ENCODE measurements at regions not wholly inside any gene's neighbourhood (a gene's known extent, or its start where the extent isn't known, plus 50 kb on each side); places are given as distances from the start of the nearest gene placed in this dataset.

DNA sequence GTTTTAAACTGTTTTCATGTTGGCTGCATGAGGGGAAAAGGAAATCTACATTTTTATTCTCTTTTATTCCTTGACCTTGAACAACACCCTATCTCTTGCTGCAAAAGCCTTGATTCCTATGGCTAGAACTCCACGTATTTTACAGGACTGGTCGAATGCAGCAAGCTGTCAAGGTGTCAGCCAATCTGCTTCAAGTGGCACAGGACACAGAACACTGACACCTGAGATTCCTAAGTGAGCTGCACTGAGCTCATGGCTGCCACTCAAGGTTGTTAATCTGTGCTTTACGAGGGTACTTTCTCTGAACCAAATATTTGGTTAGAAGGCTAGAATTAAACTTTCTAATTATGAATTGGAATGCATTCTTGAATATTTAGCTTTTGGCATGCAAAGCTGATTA lies 349.7 kb upstream of the COBL start:
- WGBS, result 39% methylated on average over 3 of the region's 3 CpGs
- DNase-seq (ENCODE audit: low read depth in 6 of 9, low spot score in 9 of 9), result no peak
- H3K36me3 ChIP-seq (ENCODE audit: control insufficient read depth in 2 of 2, insufficient read depth in 2 of 2, low read length in 1 of 2), result no peaks in the 10 kb centered on the region
- H3K27ac ChIP-seq (ENCODE audit: low read depth in 1 of 2, low read length in 1 of 2), result no peak overlapping the region
- no peak overlapping the region for H3K4me3 ChIP-seq (ENCODE audit: low read length in 2 of 2)
- H3K9me3 ChIP-seq (ENCODE audit: control insufficient read depth in 2 of 2, insufficient read depth in 1 of 2, low read length in 1 of 2), result no peaks in the 10 kb centered on the region
- H3K27me3 ChIP-seq (ENCODE audit: control insufficient read depth in 2 of 2, insufficient read depth in 1 of 2, low read length in 1 of 2), result no peaks in the 10 kb centered on the region
- H3K4me1 ChIP-seq (ENCODE audit: control insufficient read depth in 2 of 2, insufficient read depth in 2 of 2, low read length in 2 of 2), result no peaks in the 10 kb centered on the region

DNA sequence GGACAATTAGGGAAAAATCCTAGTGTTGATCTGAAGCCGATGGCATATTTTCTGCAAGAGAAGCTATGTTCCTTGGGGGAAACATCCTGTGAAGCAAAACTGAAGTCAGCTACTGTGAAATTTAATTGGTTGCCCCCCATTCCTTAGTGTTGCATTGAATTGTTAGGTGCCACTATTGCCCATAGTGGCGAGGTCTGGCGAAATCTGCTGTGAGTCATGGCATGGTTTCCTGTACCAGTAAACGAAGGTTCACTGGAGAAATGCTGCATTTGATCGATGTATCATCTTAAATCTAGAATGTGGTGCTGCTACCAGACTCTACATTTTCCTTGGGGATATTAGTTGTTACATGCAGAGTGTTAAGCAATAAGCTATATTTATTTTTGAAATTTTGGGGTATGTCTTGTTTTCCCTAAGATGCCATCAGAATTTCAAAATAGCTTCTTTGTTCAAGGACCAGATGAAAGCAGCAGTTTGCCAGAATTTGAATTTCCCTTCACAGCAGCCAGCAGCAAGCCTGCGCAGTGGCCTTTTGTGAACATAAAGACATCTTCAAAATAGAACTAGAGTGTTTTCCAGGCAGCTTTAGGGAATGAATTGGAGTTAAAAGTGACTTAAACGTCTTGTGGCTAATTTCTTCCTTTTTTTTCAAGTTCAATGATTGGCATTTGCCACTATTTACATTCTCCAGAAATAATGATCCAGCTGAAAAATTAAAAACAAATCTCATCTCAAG lies 348.6 kb upstream of the COBL start:
- Histone ChIP-seq H3K9me3 (ENCODE audit: control insufficient read depth in 2 of 2, insufficient read depth in 1 of 2, low read length in 1 of 2) (no peaks in the 10 kb centered on the region), H3K27ac (ENCODE audit: low read depth in 1 of 2, low read length in 1 of 2) (no peak overlapping the region), H3K4me1 (ENCODE audit: control insufficient read depth in 2 of 2, insufficient read depth in 2 of 2, low read length in 2 of 2) (no peaks in the 10 kb centered on the region), H3K36me3 (ENCODE audit: control insufficient read depth in 2 of 2, insufficient read depth in 2 of 2, low read length in 1 of 2) (no peaks in the 10 kb centered on the region), H3K4me3 (ENCODE audit: low read length in 2 of 2) (no peak overlapping the region), H3K27me3 (ENCODE audit: control insufficient read depth in 2 of 2, insufficient read depth in 1 of 2, low read length in 1 of 2) (no peaks in the 10 kb centered on the region)
- 82% methylated on average over 7 of the region's 7 CpGs for WGBS
- DNase-seq (ENCODE audit: low read depth in 6 of 9, low spot score in 9 of 9), result no peak

DNA sequence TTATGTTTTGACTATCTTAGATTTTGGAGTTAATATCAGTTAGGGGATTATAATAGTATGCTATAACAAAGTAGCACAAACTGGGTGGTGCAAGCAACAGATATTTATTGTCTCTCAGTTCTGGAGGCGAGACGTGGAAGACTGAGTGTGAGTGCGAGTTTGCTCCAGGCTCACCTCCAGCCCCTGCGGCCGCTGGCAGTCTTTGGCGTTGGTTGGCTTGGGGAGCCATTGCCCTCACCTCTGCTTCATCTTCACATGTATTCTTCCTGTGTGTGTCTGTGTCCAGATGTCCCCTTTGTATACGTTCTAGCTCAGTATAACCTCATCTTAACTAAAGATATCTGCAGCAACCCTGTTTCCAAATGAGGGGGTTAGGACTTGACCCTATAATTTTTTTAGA lies 343.9 kb upstream of the COBL start:
- Histone ChIP-seq H3K4me3 (ENCODE audit: low read length in 2 of 2) (no peak overlapping the region), H3K4me1 (ENCODE audit: control insufficient read depth in 2 of 2, insufficient read depth in 2 of 2, low read length in 2 of 2) (no peaks in the 10 kb centered on the region), H3K9me3 (ENCODE audit: control insufficient read depth in 2 of 2, insufficient read depth in 1 of 2, low read length in 1 of 2) (no peaks in the 10 kb centered on the region), H3K27me3 (ENCODE audit: control insufficient read depth in 2 of 2, insufficient read depth in 1 of 2, low read length in 1 of 2) (no peaks in the 10 kb centered on the region), H3K36me3 (ENCODE audit: control insufficient read depth in 2 of 2, insufficient read depth in 2 of 2, low read length in 1 of 2) (no peaks in the 10 kb centered on the region), H3K27ac (ENCODE audit: low read depth in 1 of 2, low read length in 1 of 2) (no peak overlapping the region)
- no peak for DNase-seq (ENCODE audit: low read depth in 6 of 9, low spot score in 9 of 9)
- 94% methylated on average over 7 of the region's 7 CpGs for WGBS

DNA sequence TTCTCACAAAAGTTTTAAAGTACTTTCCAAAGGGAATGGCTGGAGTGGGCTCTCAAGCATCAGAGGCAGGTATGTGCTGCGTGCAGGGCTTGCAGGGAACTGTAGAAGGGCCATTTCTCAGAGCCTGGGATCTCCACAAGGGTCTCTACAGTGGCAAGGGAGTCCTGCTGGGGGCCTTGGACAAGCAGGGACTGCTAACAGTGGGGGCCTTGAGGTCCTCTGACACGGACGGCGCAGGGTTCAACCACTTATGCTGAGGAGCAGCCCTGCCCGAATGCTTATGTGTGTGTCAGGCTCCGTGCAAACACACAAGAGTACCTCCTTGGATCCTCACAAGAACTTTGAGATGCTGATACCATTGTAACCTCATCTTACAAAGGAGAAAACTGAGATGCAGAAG lies 342.1 kb upstream of the COBL start:
- Histone ChIP-seq H3K4me3 (ENCODE audit: low read length in 2 of 2) (no peak overlapping the region), H3K9me3 (ENCODE audit: control insufficient read depth in 2 of 2, insufficient read depth in 1 of 2, low read length in 1 of 2) (no peaks in the 10 kb centered on the region), H3K36me3 (ENCODE audit: control insufficient read depth in 2 of 2, insufficient read depth in 2 of 2, low read length in 1 of 2) (no peaks in the 10 kb centered on the region), H3K27me3 (ENCODE audit: control insufficient read depth in 2 of 2, insufficient read depth in 1 of 2, low read length in 1 of 2) (no peaks in the 10 kb centered on the region), H3K4me1 (ENCODE audit: control insufficient read depth in 2 of 2, insufficient read depth in 2 of 2, low read length in 2 of 2) (no peaks in the 10 kb centered on the region), H3K27ac (ENCODE audit: low read depth in 1 of 2, low read length in 1 of 2) (no peak overlapping the region)
- 88% methylated on average over 6 of the region's 6 CpGs for WGBS
- no peak for DNase-seq (ENCODE audit: low read depth in 6 of 9, low spot score in 9 of 9)

DNA sequence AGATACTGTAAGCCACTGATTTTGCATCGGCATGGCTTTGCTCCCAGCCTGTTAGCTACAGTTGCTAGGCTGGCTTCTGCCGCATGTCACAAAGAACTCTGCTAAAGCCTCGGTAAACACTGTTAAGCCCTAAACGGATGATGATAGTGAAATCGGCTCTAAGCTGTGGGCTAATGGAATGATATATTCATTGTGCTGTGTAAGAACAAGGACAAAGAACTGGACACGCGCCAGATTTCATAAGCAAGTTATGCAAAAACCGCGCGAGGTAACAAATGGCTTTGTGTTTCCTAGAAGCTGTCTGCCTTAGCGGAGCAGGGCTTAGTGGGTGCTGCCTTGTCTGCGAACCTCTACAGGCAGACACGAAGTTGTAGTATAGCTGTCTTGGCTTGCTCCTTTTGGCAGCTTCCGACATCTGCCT lies 331.3 kb upstream of the COBL start:
- H3K9me3 ChIP-seq (ENCODE audit: control insufficient read depth in 2 of 2, insufficient read depth in 1 of 2, low read length in 1 of 2), result peaks cover 0 to 3% of the 10 kb centered on the region in 2 donors
- no peaks in the 10 kb centered on the region for H3K4me1 ChIP-seq (ENCODE audit: control insufficient read depth in 2 of 2, insufficient read depth in 2 of 2, low read length in 2 of 2)
- no peak for DNase-seq (ENCODE audit: low read depth in 6 of 9, low spot score in 9 of 9)
- no peaks in the 10 kb centered on the region for H3K27me3 ChIP-seq (ENCODE audit: control insufficient read depth in 2 of 2, insufficient read depth in 1 of 2, low read length in 1 of 2)
- no peak overlapping the region for H3K4me3 ChIP-seq (ENCODE audit: low read length in 2 of 2)
- 65% methylated on average over 14 of the region's 14 CpGs for WGBS
- no peaks in the 10 kb centered on the region for H3K36me3 ChIP-seq (ENCODE audit: control insufficient read depth in 2 of 2, insufficient read depth in 2 of 2, low read length in 1 of 2)
- H3K27ac ChIP-seq (ENCODE audit: low read depth in 1 of 2, low read length in 1 of 2), result no peak overlapping the region

DNA sequence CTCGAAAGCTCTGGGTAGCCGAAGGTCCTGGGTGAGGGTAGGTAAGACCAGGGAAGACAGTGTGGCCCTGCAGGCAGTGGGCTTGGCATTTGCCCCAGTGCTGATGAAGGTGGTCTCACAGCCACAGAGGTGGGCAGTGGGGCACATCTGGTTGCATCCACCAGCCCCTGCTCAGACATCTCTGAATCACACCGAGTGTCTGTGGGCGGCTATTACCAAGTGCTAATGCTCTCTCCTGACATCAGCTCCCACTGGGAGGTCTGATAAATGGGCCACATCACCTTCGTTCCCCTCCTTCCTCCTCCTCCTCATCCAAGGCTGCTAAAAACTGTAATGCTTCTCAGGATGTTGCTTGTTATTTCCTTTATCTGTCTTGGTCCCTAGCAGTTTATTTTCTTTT lies 330.9 kb upstream of the COBL start:
- H3K9me3 ChIP-seq (ENCODE audit: control insufficient read depth in 2 of 2, insufficient read depth in 1 of 2, low read length in 1 of 2), result peaks cover 0 to 3% of the 10 kb centered on the region in 2 donors
- H3K4me3 ChIP-seq (ENCODE audit: low read length in 2 of 2), result no peak overlapping the region
- DNase-seq (ENCODE audit: low read depth in 6 of 9, low spot score in 9 of 9), result no peak
- no peaks in the 10 kb centered on the region for H3K36me3 ChIP-seq (ENCODE audit: control insufficient read depth in 2 of 2, insufficient read depth in 2 of 2, low read length in 1 of 2)
- H3K27ac ChIP-seq (ENCODE audit: low read depth in 1 of 2, low read length in 1 of 2), result no peak overlapping the region
- no peaks in the 10 kb centered on the region for H3K4me1 ChIP-seq (ENCODE audit: control insufficient read depth in 2 of 2, insufficient read depth in 2 of 2, low read length in 2 of 2)
- 69% methylated on average over 5 of the region's 5 CpGs for WGBS
- no peaks in the 10 kb centered on the region for H3K27me3 ChIP-seq (ENCODE audit: control insufficient read depth in 2 of 2, insufficient read depth in 1 of 2, low read length in 1 of 2)

DNA sequence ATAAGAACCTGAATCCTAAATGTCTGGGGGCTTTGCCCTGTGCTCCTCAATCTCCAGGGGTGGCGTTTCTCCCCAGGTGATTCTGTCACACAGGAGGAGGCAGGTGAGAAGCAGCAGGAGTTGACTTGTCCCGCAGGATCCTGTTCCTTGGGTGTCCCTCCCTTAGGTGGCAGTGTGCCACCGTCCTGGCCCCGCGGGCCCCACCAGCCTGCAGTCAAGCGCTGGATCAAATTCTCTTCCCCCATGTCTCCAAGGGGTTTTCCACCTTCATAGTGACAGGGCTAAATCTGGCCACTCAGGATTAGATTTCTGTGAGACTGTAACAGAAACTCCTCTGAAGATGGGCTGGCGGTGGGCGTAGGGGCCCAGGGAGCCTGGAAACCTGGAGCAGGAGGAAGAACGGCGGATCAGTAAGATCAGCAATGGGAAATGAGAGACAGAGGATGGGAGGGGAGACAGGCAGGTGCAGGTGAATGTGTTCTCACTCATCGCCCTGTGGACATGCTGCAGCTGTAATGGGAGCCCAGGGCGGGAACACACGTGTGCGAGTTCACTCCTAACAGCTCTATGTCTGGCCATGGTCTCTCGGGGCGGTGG lies 329.2 kb upstream of the COBL start:
- no peak overlapping the region for H3K27ac ChIP-seq (ENCODE audit: low read depth in 1 of 2, low read length in 1 of 2)
- 92% methylated on average over 16 of the region's 16 CpGs for WGBS
- H3K27me3 ChIP-seq (ENCODE audit: control insufficient read depth in 2 of 2, insufficient read depth in 1 of 2, low read length in 1 of 2), result no peaks in the 10 kb centered on the region
- H3K36me3 ChIP-seq (ENCODE audit: control insufficient read depth in 2 of 2, insufficient read depth in 2 of 2, low read length in 1 of 2), result no peaks in the 10 kb centered on the region
- no peaks in the 10 kb centered on the region for H3K4me1 ChIP-seq (ENCODE audit: control insufficient read depth in 2 of 2, insufficient read depth in 2 of 2, low read length in 2 of 2)
- peaks cover 0 to 3% of the 10 kb centered on the region in 2 donors for H3K9me3 ChIP-seq (ENCODE audit: control insufficient read depth in 2 of 2, insufficient read depth in 1 of 2, low read length in 1 of 2)
- DNase-seq (ENCODE audit: low read depth in 6 of 9, low spot score in 9 of 9), result peak in 2 of 9 donors; percentile 4 to 16
- no peak overlapping the region for H3K4me3 ChIP-seq (ENCODE audit: low read length in 2 of 2)

DNA sequence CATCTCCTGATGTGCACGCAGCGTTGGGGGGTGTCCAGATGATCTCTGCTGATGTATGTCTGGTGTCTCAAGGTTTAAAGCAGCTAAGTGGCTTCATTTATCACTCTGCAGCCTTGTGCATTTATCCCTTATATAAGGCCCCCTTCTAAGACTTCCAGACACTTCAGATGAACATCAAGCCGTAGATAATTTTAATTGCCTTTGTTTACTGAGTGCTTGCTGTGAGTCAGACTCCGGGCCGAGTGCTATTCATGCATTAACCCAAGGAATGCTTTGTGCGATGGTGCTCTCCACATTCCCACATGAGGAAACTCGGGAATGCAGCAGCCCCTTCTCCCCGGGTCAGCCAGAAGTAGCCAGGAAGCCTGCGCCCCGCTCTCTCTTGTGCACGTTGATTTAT lies 328.6 kb upstream of the COBL start:
- no peaks in the 10 kb centered on the region for H3K27me3 ChIP-seq (ENCODE audit: control insufficient read depth in 2 of 2, insufficient read depth in 1 of 2, low read length in 1 of 2)
- peaks cover 0 to 3% of the 10 kb centered on the region in 2 donors for H3K9me3 ChIP-seq (ENCODE audit: control insufficient read depth in 2 of 2, insufficient read depth in 1 of 2, low read length in 1 of 2)
- 80% methylated on average over 11 of the region's 11 CpGs for WGBS
- H3K4me3 ChIP-seq (ENCODE audit: low read length in 2 of 2), result no peak overlapping the region
- no peak for DNase-seq (ENCODE audit: low read depth in 6 of 9, low spot score in 9 of 9)
- no peak overlapping the region for H3K27ac ChIP-seq (ENCODE audit: low read depth in 1 of 2, low read length in 1 of 2)
- no peaks in the 10 kb centered on the region for H3K4me1 ChIP-seq (ENCODE audit: control insufficient read depth in 2 of 2, insufficient read depth in 2 of 2, low read length in 2 of 2)
- no peaks in the 10 kb centered on the region for H3K36me3 ChIP-seq (ENCODE audit: control insufficient read depth in 2 of 2, insufficient read depth in 2 of 2, low read length in 1 of 2)

DNA sequence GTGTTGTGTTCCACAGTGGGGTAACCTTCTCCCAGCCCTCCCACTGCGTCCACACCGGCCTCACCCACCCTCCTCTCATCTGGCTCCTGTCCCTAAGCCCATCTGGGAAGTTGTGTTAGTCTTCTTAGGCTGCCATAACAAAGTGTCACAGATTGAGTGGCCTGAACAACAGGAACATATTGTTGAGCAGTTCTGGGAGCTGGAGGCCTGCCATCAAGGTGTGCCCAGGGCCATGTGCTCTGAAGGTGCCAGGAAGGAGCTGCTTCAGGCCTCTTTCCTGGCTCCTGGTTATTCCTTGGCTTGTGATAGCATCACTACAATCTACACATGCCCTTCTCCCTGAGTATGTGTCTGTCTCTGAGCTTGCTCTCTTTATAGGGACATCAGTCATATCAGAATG lies 327.6 kb upstream of the COBL start:
- Histone ChIP-seq H3K36me3 (ENCODE audit: control insufficient read depth in 2 of 2, insufficient read depth in 2 of 2, low read length in 1 of 2) (no peaks in the 10 kb centered on the region), H3K9me3 (ENCODE audit: control insufficient read depth in 2 of 2, insufficient read depth in 1 of 2, low read length in 1 of 2) (peaks cover 0 to 3% of the 10 kb centered on the region in 2 donors), H3K27me3 (ENCODE audit: control insufficient read depth in 2 of 2, insufficient read depth in 1 of 2, low read length in 1 of 2) (no peaks in the 10 kb centered on the region), H3K27ac (ENCODE audit: low read depth in 1 of 2, low read length in 1 of 2) (no peak overlapping the region), H3K4me1 (ENCODE audit: control insufficient read depth in 2 of 2, insufficient read depth in 2 of 2, low read length in 2 of 2) (no peaks in the 10 kb centered on the region), H3K4me3 (ENCODE audit: low read length in 2 of 2) (no peak overlapping the region)
- no peak for DNase-seq (ENCODE audit: low read depth in 6 of 9, low spot score in 9 of 9)
- WGBS, result 95% methylated on average over 2 of the region's 2 CpGs

All from thymus (tissue), 11 donors.